ENCODE measurements at regions not wholly inside any gene's neighbourhood (a gene's known extent, or its start where the extent isn't known, plus 50 kb on each side); places are given as distances from the start of the nearest gene placed in this dataset.
"Not testable (repeated sequence)": the region's sequence is repeated elsewhere in the genome, so short reads cannot be mapped to it uniquely, and the experiment has no call there.

- DNase-seq (ENCODE audit: low read depth, low spot score): peak; percentile 44
Observed at GRCh38 chr15:70376031-70376928, 278.6 kb upstream of the TLE3 start.

DNA sequence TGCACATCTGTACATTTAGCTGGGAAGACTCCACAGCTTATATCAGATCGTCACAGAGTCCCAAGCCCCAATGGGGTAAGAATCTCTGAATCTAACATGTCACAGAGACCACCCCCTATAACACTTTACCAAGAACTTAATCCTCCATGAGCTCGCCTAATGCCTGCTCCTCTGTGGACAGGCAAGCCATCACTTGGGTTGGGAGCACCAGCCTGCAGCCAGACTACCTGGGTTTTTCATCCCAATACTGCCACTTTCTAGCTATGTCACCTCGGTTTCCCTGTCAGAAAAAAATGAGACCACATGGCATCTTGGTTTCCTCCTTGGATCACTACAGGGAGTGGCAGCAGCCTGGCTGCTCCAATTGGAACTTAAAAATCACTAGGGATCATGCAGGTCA lies 277.9 kb upstream of the TLE3 start:
- no peak for DNase-seq (ENCODE audit: low read depth, low spot score)

DNA sequence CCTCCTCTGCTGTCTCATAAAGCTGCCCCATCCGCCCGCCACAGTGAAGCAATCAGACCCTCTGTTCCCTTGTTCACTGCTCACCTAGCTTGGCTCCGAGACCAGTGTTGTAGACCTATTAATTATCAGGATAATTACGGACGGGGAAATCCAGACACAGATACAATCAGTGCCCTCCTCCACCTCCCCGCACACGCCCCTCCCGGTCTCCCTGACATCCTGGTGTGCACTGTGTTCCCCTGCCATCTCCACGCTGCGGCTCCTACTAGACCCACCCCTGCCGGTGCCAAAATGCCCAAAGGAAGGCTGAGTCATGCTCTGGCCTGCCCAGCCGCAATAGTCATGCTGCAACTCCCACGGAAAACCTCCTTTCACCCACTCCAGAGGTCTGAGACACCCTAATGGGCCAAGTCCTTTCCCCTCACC lies 277.3 kb upstream of the TLE3 start:
- DNase-seq (ENCODE audit: low read depth, low spot score): no peak

GRCh38 chr15:70374096-70374495 lies 276.4 kb upstream of the TLE3 start:
- no peak for DNase-seq (ENCODE audit: low read depth, low spot score)

- not testable (repeated sequence) for DNase-seq (ENCODE audit: low read depth, low spot score)
Observed at GRCh38 chr15:70373439-70373838, 275.7 kb upstream of the TLE3 start.

- not testable (repeated sequence) for DNase-seq (ENCODE audit: low read depth, low spot score)
Observed at GRCh38 chr15:70367913-70368705, 270.4 kb upstream of the TLE3 start.

DNA sequence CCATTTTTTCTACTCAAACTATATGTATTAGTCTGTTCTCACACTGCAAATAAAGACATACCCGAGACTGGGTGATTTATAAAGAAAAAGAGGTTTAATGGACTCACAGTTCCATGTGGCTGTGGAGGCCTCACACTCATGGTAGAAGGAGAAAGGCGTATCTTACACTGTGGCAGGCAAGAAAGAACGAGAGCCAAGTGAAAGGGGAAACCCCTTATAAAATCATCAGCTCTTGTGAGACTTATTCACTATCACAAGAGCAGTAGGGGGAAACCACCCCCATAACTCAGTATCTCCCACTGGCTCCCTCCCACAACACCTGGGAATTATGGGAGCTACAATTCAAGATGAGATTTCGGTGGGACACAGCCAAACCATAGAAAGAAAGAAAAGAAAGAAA lies 266.3 kb upstream of the TLE3 start:
- not testable (repeated sequence) for DNase-seq (ENCODE audit: low read depth, low spot score)

GRCh38 chr15:70362886-70363285 lies 265.2 kb upstream of the TLE3 start:
- DNase-seq (ENCODE audit: low read depth, low spot score): peak; percentile 77

DNA sequence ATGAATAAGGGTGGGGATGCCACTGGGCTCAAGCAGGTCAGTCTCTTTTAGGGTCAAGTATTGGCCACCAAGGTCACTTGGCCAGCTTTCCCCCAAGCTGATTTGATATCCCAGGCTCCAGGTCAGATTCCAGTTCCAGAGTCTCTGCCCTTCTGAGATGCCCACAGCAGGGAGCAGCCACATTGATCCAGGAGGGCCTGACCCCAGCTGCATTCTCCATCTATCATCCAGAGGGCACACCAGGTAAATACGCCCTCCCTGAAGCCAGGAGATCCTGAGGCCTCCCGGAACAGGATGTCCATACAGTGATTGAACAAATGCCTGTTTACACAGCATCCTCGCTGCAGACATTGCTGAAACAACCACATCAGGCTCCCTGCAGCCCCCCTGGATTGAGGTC lies 264.6 kb upstream of the TLE3 start:
- peak; percentile 7 for DNase-seq (ENCODE audit: low read depth, low spot score)

DNA sequence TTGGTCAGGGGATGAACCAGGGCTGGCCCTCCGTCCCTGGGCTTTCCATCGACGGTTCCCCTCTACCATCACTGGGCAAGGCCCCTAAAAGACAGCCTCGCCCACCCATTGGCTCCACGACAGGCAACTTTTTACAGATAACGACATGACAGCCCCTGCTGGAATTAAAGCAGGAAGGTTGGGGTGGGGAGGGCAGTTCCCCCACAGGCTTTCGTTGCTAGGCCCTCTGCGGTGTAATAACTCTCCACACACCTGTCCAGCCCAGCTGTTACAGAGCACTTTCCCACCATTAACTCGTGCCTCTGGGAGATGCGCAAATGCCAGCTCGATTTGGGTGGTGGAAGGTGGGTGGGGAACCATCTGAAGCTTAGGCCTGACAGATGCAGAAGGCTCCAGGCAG lies 264.2 kb upstream of the TLE3 start:
- no peak for DNase-seq (ENCODE audit: low read depth, low spot score)

- DNase-seq (ENCODE audit: low read depth, low spot score): no peak
Observed at GRCh38 chr15:70361106-70361505, 263.4 kb upstream of the TLE3 start.

DNA sequence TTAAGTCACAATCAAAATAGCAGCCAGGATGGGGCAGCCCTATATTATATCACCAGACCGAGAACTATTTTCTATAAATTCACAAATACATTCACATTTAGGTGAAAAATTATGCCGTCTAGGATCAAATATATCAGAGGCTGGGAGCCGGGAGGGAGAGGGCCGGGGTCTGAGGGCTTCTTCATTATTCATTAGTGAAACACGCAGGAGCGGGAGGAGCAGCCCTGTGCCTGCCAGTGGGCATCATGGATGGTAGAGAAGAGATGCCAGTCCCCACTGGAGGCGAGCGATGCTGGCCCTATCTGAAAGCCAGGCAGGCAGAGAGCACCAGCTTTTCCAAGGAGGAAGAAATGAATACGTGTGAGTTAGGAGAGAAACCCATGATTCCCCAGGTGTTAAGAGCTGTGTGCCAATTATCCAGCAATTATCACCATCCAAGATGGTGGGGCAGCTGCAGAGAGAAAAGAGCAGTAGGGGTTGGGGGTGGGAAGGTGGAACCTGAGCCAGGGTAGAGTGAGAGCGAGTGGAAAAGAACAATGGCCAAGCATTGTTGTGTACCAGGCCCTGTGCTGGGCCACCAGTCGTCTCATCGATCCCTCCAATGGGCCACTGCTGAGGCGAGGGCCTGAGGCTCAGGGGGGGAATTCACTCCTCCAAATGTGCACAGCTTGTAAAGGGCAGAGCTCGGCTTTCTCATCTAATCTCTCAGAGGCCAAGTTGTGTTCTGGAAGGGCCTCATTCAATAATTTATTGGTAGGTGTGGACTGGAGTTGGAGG lies 261.3 kb upstream of the TLE3 start:
- DNase-seq (ENCODE audit: low read depth, low spot score): no peak

DNA sequence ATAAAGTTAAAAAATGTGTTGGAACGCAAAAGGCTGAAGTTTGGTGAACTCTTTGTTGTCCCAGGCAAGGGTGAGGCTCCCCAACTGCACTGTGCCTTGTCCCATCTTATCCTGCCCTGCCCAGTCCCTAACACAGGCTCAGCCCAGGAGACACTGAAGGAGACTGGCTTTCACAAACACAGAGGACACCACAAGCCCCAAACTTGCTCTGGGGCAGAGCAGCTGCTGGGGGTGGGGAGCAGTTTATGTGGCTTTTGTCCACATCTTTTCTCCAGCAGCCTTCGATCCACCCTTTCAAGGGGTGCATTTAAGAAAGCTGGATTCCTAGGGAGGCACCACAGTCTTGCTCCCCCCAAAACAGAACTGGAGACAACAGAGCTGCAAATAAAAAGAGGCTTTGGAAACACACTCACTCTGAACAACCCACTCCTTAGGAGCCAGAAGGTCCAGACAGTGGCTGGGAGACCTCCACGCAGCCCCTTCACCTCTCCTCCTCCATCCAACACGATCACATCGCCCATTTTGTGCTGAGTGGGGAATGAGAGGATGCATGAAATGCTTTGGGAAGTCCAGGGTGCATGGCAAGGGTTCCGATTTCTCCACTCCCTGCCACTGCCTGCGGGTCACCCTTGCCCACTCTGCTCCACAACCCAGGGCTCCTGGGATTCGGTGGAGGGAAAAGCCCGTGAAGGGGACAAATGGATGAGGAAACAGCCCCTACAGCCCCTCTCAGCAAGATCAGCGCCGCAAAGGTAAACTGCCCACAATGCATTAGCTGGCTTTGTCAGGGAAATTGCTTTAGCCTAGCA lies 260.5 kb upstream of the TLE3 start:
- no peak for DNase-seq (ENCODE audit: low read depth, low spot score)

GRCh38 chr15:70357453-70357852 lies 259.7 kb upstream of the TLE3 start:
- DNase-seq (ENCODE audit: low read depth, low spot score): no peak

GRCh38 chr15:70356919-70357318 lies 259.2 kb upstream of the TLE3 start:
- no peak for DNase-seq (ENCODE audit: low read depth, low spot score)

DNA sequence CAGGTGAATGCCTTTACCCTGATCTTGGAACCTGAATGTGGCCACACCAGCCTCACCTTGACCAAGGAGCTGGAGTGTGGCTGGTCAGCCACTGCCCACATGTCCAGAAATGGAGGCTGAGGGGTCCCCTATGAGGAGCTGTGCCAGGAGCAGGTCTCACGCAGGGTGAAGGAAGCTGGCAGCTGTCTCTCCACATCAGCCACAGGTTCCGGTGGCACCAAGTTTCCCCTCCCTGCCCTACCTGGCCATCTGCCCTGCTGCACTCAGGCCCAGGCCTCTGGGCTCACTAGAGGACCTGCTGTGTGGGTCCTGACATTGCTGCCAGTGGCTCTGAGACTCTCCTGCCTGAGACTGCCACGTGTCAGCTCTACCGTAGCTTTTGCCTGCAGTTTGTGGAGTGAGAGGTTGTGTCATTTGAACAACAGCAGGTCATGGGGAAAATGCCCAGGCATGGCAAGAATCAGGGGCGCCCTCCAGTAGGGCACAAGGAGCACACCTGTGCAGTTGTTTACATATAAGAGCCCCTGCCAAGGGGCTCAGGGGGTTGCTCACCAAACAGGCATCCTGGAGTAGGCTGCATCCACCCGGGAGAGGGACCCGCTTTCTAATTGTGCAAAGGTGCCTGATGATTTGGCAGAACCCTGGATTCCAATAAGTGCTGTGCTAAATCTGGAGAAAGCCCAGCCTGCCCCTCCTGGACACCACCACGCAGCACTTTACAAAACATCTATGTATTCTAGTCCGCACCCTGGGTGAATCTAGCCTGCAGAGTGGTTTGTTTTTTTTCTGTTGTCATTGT lies 258.5 kb upstream of the TLE3 start:
- DNase-seq (ENCODE audit: low read depth, low spot score): no peak

DNA sequence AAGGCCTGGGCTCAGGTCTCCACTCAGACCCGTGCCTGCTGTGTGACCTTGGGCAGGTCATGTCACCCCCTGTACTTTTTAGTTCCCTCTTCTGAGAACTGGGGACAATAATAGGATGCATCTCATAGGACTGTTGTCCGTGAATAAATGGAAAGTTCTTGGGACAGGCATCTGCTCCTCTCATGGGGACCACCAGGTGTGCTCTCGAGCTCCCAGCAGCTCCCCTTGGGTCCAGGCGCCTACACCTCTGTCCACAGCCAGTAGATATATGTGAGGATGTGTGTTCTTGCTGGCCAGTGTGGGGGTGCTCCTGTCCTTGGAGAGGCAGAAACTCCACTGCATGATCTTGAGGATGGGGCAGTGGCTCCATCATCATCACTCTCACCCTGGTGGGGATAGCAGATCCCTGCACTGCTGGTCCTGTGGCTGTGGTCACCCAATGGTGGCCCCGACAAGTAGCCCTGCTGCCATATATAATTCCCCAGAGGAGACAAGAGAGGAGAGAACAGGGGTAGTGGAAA lies 257.6 kb upstream of the TLE3 start:
- no peak for DNase-seq (ENCODE audit: low read depth, low spot score)

- no peak for DNase-seq (ENCODE audit: low read depth, low spot score)
Observed at GRCh38 chr15:70354346-70354905, 256.7 kb upstream of the TLE3 start.

DNA sequence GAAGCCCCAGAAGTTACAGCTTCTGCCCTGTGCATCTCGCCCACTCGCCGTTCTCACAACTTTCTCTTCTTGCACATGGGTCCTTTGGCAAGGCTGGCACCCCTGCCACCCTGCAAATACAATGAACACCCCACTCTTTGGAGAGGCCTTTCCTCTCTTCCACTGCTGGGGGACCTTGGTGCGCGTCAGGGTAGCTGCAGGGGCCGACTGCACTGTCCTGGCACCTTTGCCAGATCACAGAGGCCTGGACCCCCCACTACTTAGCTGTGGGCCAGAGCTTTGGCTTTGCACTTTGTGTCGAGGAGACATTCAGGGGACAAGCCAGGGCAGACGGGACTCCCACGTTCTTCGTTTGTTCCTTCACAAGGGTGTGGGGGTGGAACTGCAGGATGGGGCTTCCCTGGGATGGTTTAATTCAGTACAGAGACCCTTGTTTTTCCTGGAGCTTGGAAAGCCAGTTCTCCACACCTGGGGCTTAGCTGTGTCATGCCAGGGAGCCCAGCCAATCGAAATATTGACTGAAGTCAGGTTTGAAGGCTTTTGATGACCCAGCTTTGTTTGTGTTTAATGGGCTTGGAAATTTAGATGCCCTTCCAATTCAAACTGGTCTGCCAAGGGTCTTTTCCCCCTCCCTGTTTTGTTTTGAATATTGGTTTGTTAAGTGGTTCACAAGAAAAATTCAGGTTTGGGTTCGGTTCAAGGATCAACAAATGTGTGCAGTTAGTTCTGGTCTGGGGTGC lies 256.1 kb upstream of the TLE3 start:
- DNase-seq (ENCODE audit: low read depth, low spot score): no peak
